Testis (tissue), 2 donors: ENCODE measurements at regions not wholly inside any gene's neighbourhood (a gene's known extent, or its start where the extent isn't known, plus 50 kb on each side); places are given as distances from the start of the nearest gene placed in this dataset.

Source experiments
- CTCF ChIP-seq, 3 experiments: fragments of 450-650 bp in 2 of 3; fragments of 200-600 bp in 1 of 3; sonication (generic) in 1 of 3; IDR thresholded peaks; one replicate each; pipeline ENCODE4 v1.5.1; 2016 to 2019; ENCODE audit warnings: antibody characterized with exemption in 3 of 3, mild to moderate bottlenecking in 2 of 3, moderate library complexity in 1 of 3
- POLR2A ChIP-seq: fragments of 450-650 bp; IDR thresholded peaks from one replicate; pipeline ENCODE4 v1.6.1; 2017; ENCODE audit warnings: antibody characterized with exemption, mild to moderate bottlenecking, moderate library complexity

GRCh38 chr19:30217461-30217860 lies 154.7 kb upstream of the ZNF536 start:
- no peak for TF ChIP-seq CTCF (IDR thresholded peaks at IDR 0.05)
- TF ChIP-seq POLR2A, result no peak
